ENCODE measurements at regions not wholly inside any gene's neighbourhood (a gene's known extent, or its start where the extent isn't known, plus 50 kb on each side); places are given as distances from the start of the nearest gene placed in this dataset.

- Histone ChIP-seq H3K4me3 (ENCODE audit: low read depth, low read length, poor library complexity, severe bottlenecking) (no peak overlapping the region), H4K20me1 (ENCODE audit: insufficient read depth, low read length) (no peaks in the 10 kb centered on the region), H3K79me2 (ENCODE audit: insufficient read depth, low read depth, low read length) (no peaks in the 10 kb centered on the region), H3K36me3 (ENCODE audit: insufficient read depth, low read length) (no peaks in the 10 kb centered on the region), H3K27ac (ENCODE audit: low read depth, low read length, poor library complexity, severe bottlenecking) (no peak overlapping the region), H3K9me3 (ENCODE audit: low read length) (0 out of 2 replicates have a peak, but pooled peaks cover 3% of the 10 kb centered on the region), H3K9me2 (ENCODE audit: insufficient read depth, low read length) (no peaks in the 10 kb centered on the region), H3K4me1 (ENCODE audit: insufficient read depth, low read length, poor library complexity, severe bottlenecking) (no peaks in the 10 kb centered on the region), H3K4me2 (ENCODE audit: low read length) (no peak overlapping the region), H2AFZ (ENCODE audit: low read length) (no peak overlapping the region)
- DNase-seq (ENCODE audit: low spot score): no peak
- TF ChIP-seq EZH2phosphoT487 (IDR thresholded peaks at IDR 0.05; ENCODE audit: borderline replicate concordance, low read depth, low read length) (no peak), CTCF (conservative IDR thresholded peaks at IDR 0.05; ENCODE audit: low read length) (no peak)
- POLR2A ChIA-PET: no interaction called here
- CTCF ChIA-PET (ENCODE audit: unreplicated experiment): no interaction called here
- no TSS peak for BruUV-seq (replicated peaks)
- intact Hi-C loops (cut with micrococcal nuclease; ENCODE audit: unreplicated experiment): no loop called here
Observed at GRCh38 chr14:85102591-85102990, 427.4 kb upstream of the FLRT2 start.

- Histone ChIP-seq H3K9me3 (ENCODE audit: low read length) (0 out of 2 replicates have a peak, but pooled peaks cover 3% of the 10 kb centered on the region), H3K4me3 (ENCODE audit: low read depth, low read length, poor library complexity, severe bottlenecking) (no peak overlapping the region), H3K27ac (ENCODE audit: low read depth, low read length, poor library complexity, severe bottlenecking) (no peak overlapping the region), H3K9me2 (ENCODE audit: insufficient read depth, low read length) (no peaks in the 10 kb centered on the region), H3K36me3 (ENCODE audit: insufficient read depth, low read length) (no peaks in the 10 kb centered on the region), H3K4me2 (ENCODE audit: low read length) (no peak overlapping the region), H3K79me2 (ENCODE audit: insufficient read depth, low read depth, low read length) (no peaks in the 10 kb centered on the region), H2AFZ (ENCODE audit: low read length) (no peak overlapping the region), H3K4me1 (ENCODE audit: insufficient read depth, low read length, poor library complexity, severe bottlenecking) (no peaks in the 10 kb centered on the region), H4K20me1 (ENCODE audit: insufficient read depth, low read length) (no peaks in the 10 kb centered on the region)
- ChIA-PET POLR2A (no interaction called here), CTCF (ENCODE audit: unreplicated experiment) (no interaction called here)
- intact Hi-C loops (cut with micrococcal nuclease; ENCODE audit: unreplicated experiment): no loop called here
- TF ChIP-seq EZH2phosphoT487 (IDR thresholded peaks at IDR 0.05; ENCODE audit: borderline replicate concordance, low read depth, low read length) (no peak), CTCF (conservative IDR thresholded peaks at IDR 0.05; ENCODE audit: low read length) (no peak)
- no TSS peak for BruUV-seq (replicated peaks)
- no peak for DNase-seq (ENCODE audit: low spot score)
Observed at GRCh38 chr14:85106506-85106905, 423.4 kb upstream of the FLRT2 start.

- H3K4me1 ChIP-seq (ENCODE audit: insufficient read depth, low read length, poor library complexity, severe bottlenecking): no peaks in the 10 kb centered on the region
- H3K27ac ChIP-seq (ENCODE audit: low read depth, low read length, poor library complexity, severe bottlenecking): no peak overlapping the region
- no peaks in the 10 kb centered on the region for H4K20me1 ChIP-seq (ENCODE audit: insufficient read depth, low read length)
- no peak overlapping the region for H3K4me2 ChIP-seq (ENCODE audit: low read length)
- POLR2A ChIA-PET: no interaction called here
- H3K79me2 ChIP-seq (ENCODE audit: insufficient read depth, low read depth, low read length): no peaks in the 10 kb centered on the region
- no peak overlapping the region for H2AFZ ChIP-seq (ENCODE audit: low read length)
- intact Hi-C loops (cut with micrococcal nuclease; ENCODE audit: unreplicated experiment): no loop called here
- no TSS peak for BruUV-seq (replicated peaks)
- no peak for TF ChIP-seq CTCF (conservative IDR thresholded peaks at IDR 0.05; ENCODE audit: low read length)
- TF ChIP-seq EZH2phosphoT487 (IDR thresholded peaks at IDR 0.05; ENCODE audit: borderline replicate concordance, low read depth, low read length): no peak
- no peak for DNase-seq (ENCODE audit: low spot score)
- no peaks in the 10 kb centered on the region for H3K9me3 ChIP-seq (ENCODE audit: low read length)
- no peaks in the 10 kb centered on the region for H3K36me3 ChIP-seq (ENCODE audit: insufficient read depth, low read length)
- H3K9me2 ChIP-seq (ENCODE audit: insufficient read depth, low read length): no peaks in the 10 kb centered on the region
- CTCF ChIA-PET (ENCODE audit: unreplicated experiment): no interaction called here
- H3K4me3 ChIP-seq (ENCODE audit: low read depth, low read length, poor library complexity, severe bottlenecking): no peak overlapping the region
Observed at GRCh38 chr14:85112762-85113161, 417.2 kb upstream of the FLRT2 start.

Measured in OCI-LY7 (cell line).